Liver (tissue), 3 donors: ENCODE measurements at regions not wholly inside any gene's neighbourhood (a gene's known extent, or its start where the extent isn't known, plus 50 kb on each side); places are given as distances from the start of the nearest gene placed in this dataset.

Experiments used
- CTCF ChIP-seq: fragments of 150-350 bp; IDR thresholded peaks from 2 replicates; pipeline ENCODE4 v1.5.1; 2017; ENCODE audit warnings: improper control_type of control experiment, low read depth, low read length; ENCODE audit not compliant: missing input control
- EGR1 ChIP-seq, 2 donors: IDR thresholded peaks; 2 replicates each; pipeline ENCODE4 v1.6.1; 2016 to 2018; ENCODE audit warnings: antibody characterized with exemption in 2 of 2, low read depth in 2 of 2
- HNF4G ChIP-seq: IDR thresholded peaks from 2 replicates; pipeline ENCODE4 v1.6.1; 2016; ENCODE audit warnings: antibody characterized with exemption
- JUND ChIP-seq, 2 donors: IDR thresholded peaks; 2 replicates each; pipeline ENCODE4 v1.6.1; 2016; ENCODE audit warnings: antibody characterized with exemption in 2 of 2
- MAX ChIP-seq: IDR thresholded peaks from 2 replicates; pipeline ENCODE4 v1.6.1; 2016; ENCODE audit warnings: antibody characterized with exemption
- RAD21 ChIP-seq, 2 donors: IDR thresholded peaks; 2 replicates each; pipeline ENCODE4 v1.6.1; 2016; ENCODE audit warnings: antibody characterized with exemption in 2 of 2, mild to moderate bottlenecking in 2 of 2
- REST ChIP-seq: IDR thresholded peaks from 2 replicates; pipeline ENCODE4 v1.6.1; 2016; ENCODE audit warnings: antibody characterized with exemption, mild to moderate bottlenecking
- SP1 ChIP-seq: IDR thresholded peaks from 2 replicates; pipeline ENCODE4 v1.6.1; 2018; ENCODE audit warnings: antibody characterized with exemption, mild to moderate bottlenecking
- TAF1 ChIP-seq: conservative IDR thresholded peaks from 2 replicates; pipeline ENCODE4 v1.6.1; 2016; ENCODE audit warnings: antibody characterized with exemption, mild to moderate bottlenecking
- ZBTB33 ChIP-seq: IDR thresholded peaks from 2 replicates; pipeline ENCODE4 v1.6.1; 2016; ENCODE audit warnings: antibody characterized with exemption
- donor health status: healthy.
- donor health status: healthy.

GRCh38 chr7:79936281-79936983, 198.2 kb upstream of the GNAI1 start:
- no peak for TF ChIP-seq CTCF
- TF ChIP-seq SP1, result no peak
- no peak for TF ChIP-seq RAD21 (IDR thresholded peaks at IDR 0.05)
- no peak for TF ChIP-seq TAF1
- no peak for TF ChIP-seq ZBTB33
- no peak for TF ChIP-seq REST
- no peak for TF ChIP-seq MAX
- no peak for TF ChIP-seq EGR1 (IDR thresholded peaks at IDR 0.05; ENCODE audit: low read depth in 2 of 2)
- TF ChIP-seq JUND (IDR thresholded peaks at IDR 0.05), result no peak
- TF ChIP-seq HNF4G, result no peak
